ENCODE measurements at regions not wholly inside any gene's neighbourhood (a gene's known extent, or its start where the extent isn't known, plus 50 kb on each side); places are given as distances from the start of the nearest gene placed in this dataset.

- Mint-ChIP-seq H3K27me3 (ENCODE audit: insufficient read depth, low read depth, poor library complexity) (peaks cover 4% of the 10 kb centered on the region), H3K27ac (no peak overlapping the region), H3K9me3 (peaks cover 87% of the 10 kb centered on the region), H3K4me1 (no peaks in the 10 kb centered on the region), H3K36me3 (ENCODE audit: low read depth) (peaks cover 36% of the 10 kb centered on the region), H3K4me3 (no peak overlapping the region)
- Histone ChIP-seq H3K4me2 (no peak overlapping the region), H3F3A (replicated peaks; ENCODE audit: low read depth) (no peaks in the 10 kb centered on the region), H2AFZ (no peak overlapping the region), H3K79me2 (replicated peaks; ENCODE audit: insufficient read depth) (no peaks in the 10 kb centered on the region), H3K27me3 (ENCODE audit: insufficient read depth) (no peaks in the 10 kb centered on the region), H4K20me1 (replicated peaks; ENCODE audit: insufficient read depth) (no peaks in the 10 kb centered on the region), H3K36me3 (ENCODE audit: insufficient read depth) (no peaks in the 10 kb centered on the region), H3K4me1 (ENCODE audit: insufficient read depth) (no peaks in the 10 kb centered on the region), H3K27ac (ENCODE audit: low read depth) (no peak overlapping the region), H3K4me3 (no peak overlapping the region), H3K9me2 (ENCODE audit: insufficient read depth) (no peaks in the 10 kb centered on the region)
- TF ChIP-seq REST (IDR thresholded peaks at IDR 0.05; ENCODE audit: unreplicated experiment): no peak
- no peak for TF ChIP-seq CREB1 (CRISPR knock-in tag; IDR thresholded peaks at IDR 0.05; ENCODE audit: low read depth)
- TF ChIP-seq, protein P1, sequence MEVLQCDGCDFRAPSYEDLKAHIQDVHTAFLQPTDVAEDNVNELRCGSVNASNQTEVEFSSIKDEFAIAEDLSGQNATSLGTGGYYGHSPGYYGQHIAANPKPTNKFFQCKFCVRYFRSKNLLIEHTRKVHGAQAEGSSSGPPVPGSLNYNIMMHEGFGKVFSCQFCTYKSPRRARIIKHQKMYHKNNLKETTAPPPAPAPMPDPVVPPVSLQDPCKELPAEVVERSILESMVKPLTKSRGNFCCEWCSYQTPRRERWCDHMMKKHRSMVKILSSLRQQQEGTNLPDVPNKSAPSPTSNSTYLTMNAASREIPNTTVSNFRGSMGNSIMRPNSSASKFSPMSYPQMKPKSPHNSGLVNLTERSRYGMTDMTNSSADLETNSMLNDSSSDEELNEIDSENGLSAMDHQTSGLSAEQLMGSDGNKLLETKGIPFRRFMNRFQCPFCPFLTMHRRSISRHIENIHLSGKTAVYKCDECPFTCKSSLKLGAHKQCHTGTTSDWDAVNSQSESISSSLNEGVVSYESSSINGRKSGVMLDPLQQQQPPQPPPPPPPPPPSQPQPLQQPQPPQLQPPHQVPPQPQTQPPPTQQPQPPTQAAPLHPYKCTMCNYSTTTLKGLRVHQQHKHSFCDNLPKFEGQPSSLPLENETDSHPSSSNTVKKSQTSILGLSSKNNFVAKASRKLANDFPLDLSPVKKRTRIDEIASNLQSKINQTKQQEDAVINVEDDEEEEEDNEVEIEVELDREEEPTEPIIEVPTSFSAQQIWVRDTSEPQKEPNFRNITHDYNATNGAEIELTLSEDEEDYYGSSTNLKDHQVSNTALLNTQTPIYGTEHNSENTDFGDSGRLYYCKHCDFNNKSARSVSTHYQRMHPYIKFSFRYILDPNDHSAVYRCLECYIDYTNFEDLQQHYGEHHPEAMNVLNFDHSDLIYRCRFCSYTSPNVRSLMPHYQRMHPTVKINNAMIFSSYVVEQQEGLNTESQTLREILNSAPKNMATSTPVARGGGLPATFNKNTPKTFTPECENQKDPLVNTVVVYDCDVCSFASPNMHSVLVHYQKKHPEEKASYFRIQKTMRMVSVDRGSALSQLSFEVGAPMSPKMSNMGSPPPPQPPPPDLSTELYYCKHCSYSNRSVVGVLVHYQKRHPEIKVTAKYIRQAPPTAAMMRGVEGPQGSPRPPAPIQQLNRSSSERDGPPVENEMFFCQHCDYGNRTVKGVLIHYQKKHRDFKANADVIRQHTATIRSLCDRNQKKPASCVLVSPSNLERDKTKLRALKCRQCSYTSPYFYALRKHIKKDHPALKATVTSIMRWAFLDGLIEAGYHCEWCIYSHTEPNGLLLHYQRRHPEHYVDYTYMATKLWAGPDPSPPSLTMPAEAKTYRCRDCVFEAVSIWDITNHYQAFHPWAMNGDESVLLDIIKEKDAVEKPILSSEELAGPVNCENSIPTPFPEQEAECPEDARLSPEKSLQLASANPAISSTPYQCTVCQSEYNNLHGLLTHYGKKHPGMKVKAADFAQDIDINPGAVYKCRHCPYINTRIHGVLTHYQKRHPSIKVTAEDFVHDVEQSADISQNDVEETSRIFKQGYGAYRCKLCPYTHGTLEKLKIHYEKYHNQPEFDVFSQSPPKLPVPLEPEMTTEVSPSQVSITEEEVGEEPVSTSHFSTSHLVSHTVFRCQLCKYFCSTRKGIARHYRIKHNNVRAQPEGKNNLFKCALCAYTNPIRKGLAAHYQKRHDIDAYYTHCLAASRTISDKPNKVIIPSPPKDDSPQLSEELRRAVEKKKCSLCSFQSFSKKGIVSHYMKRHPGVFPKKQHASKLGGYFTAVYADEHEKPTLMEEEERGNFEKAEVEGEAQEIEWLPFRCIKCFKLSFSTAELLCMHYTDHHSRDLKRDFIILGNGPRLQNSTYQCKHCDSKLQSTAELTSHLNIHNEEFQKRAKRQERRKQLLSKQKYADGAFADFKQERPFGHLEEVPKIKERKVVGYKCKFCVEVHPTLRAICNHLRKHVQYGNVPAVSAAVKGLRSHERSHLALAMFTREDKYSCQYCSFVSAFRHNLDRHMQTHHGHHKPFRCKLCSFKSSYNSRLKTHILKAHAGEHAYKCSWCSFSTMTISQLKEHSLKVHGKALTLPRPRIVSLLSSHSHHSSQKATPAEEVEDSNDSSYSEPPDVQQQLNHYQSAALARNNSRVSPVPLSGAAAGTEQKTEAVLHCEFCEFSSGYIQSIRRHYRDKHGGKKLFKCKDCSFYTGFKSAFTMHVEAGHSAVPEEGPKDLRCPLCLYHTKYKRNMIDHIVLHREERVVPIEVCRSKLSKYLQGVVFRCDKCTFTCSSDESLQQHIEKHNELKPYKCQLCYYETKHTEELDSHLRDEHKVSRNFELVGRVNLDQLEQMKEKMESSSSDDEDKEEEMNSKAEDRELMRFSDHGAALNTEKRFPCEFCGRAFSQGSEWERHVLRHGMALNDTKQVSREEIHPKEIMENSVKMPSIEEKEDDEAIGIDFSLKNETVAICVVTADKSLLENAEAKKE (CRISPR knock-in tag; IDR thresholded peaks at IDR 0.05): no peak
- DNase-seq (ENCODE audit: low spot score) (no peak), ATAC-seq (no peak)
These were observed 489.5 kb downstream of the TBC1D22A start for GRCh38 chr22:47251911-47252310.

Measured in GM23338 (cell line).